Caki2 (cell line): ENCODE measurements at regions not wholly inside any gene's neighbourhood (a gene's known extent, or its start where the extent isn't known, plus 50 kb on each side); places are given as distances from the start of the nearest gene placed in this dataset.

Source experiments
- DNase-seq: peaks from one replicate; pipeline ENCODE4 v3.0.0-alpha.2; 2015; ENCODE audit warnings: low read depth
- in situ Hi-C: cut with HindIII; loops from 2 replicates; pipeline ENCODE4 v1.10.0; 2016; ENCODE audit warnings: low sequenced_read_pairs, low pct_unique_long_range_greater_than_20kb, mixed read lengths

GRCh38 chr11:109138196-109138595, 283.8 kb upstream of the C11orf87 start:
- DNase-seq: no peak
- in situ Hi-C loops: no loop called here

- in situ Hi-C loops: no loop called here
- no peak for DNase-seq
Measured at GRCh38 chr11:109140426-109140825, 281.6 kb upstream of the C11orf87 start.

- in situ Hi-C loops: no loop called here
- DNase-seq: no peak
Measured at GRCh38 chr11:109140857-109141515, 281.0 kb upstream of the C11orf87 start.

- in situ Hi-C loops: no loop called here
Measured at GRCh38 chr11:109145287-109145686, 276.7 kb upstream of the C11orf87 start.

GRCh38 chr11:109147726-109148125, 274.3 kb upstream of the C11orf87 start:
- no peak for DNase-seq
- in situ Hi-C loops: no loop called here

More at GRCh38 chr11:109145287-109145686, 276.7 kb upstream of the C11orf87 start:
- DNase-seq: no peak

- in situ Hi-C loops: no loop called here
- no peak for DNase-seq
Measured at GRCh38 chr11:109148669-109149068, 273.3 kb upstream of the C11orf87 start.

- in situ Hi-C loops: no loop called here
- no peak for DNase-seq
Measured at GRCh38 chr11:109150581-109150980, 271.4 kb upstream of the C11orf87 start.

- DNase-seq: no peak
- in situ Hi-C loops: no loop called here
Measured at GRCh38 chr11:109153836-109154235, 268.2 kb upstream of the C11orf87 start.

GRCh38 chr11:109155291-109155690, 266.7 kb upstream of the C11orf87 start:
- DNase-seq: no peak
- in situ Hi-C loops: no loop called here

GRCh38 chr11:109165035-109165434, 257.0 kb upstream of the C11orf87 start:
- in situ Hi-C loops: no loop called here

GRCh38 chr11:109166441-109166840, 255.5 kb upstream of the C11orf87 start:
- DNase-seq: no peak
- in situ Hi-C loops: no loop called here

More at GRCh38 chr11:109165035-109165434, 257.0 kb upstream of the C11orf87 start:
- DNase-seq: no peak

GRCh38 chr11:109173504-109173903, 248.5 kb upstream of the C11orf87 start:
- no peak for DNase-seq
- in situ Hi-C loops: no loop called here

GRCh38 chr11:109184376-109184775, 237.6 kb upstream of the C11orf87 start:
- DNase-seq: no peak
- in situ Hi-C loops: no loop called here

- in situ Hi-C loops: no loop called here
- no peak for DNase-seq
Measured at GRCh38 chr11:109192864-109193263, 229.1 kb upstream of the C11orf87 start.

GRCh38 chr11:109193880-109194279, 228.1 kb upstream of the C11orf87 start:
- no peak for DNase-seq
- in situ Hi-C loops: no loop called here

- DNase-seq: no peak
- in situ Hi-C loops: no loop called here
Measured at GRCh38 chr11:109196016-109196415, 226.0 kb upstream of the C11orf87 start.

GRCh38 chr11:109197656-109198055, 224.3 kb upstream of the C11orf87 start:
- DNase-seq: peak; percentile 3
- in situ Hi-C loops: no loop called here

GRCh38 chr11:109203176-109203575, 218.8 kb upstream of the C11orf87 start:
- DNase-seq: no peak
- in situ Hi-C loops: no loop called here

GRCh38 chr11:109205312-109205711, 216.7 kb upstream of the C11orf87 start:
- no peak for DNase-seq
- in situ Hi-C loops: no loop called here

- no peak for DNase-seq
- in situ Hi-C loops: no loop called here
Measured at GRCh38 chr11:109208121-109208520, 213.9 kb upstream of the C11orf87 start.
